K562 (cell line): ENCODE measurements at regions not wholly inside any gene's neighbourhood (a gene's known extent, or its start where the extent isn't known, plus 50 kb on each side); places are given as distances from the start of the nearest gene placed in this dataset.

Source experiments
- CBX8 ChIP-seq: fragments of 200-600 bp; sonication (generic); IDR thresholded peaks from 2 replicates; pipeline ENCODE4 v1.6.1; 2012; ENCODE audit warnings: borderline replicate concordance, mixed run types, low read depth, mild to moderate bottlenecking, moderate library complexity, mixed read lengths, low read length, control low read depth, inconsistent platforms; ENCODE audit not compliant: poor library complexity, severe bottlenecking; ENCODE audit errors: extremely low read depth
- EWSR1 ChIP-seq: fragments of 450-650 bp; IDR thresholded peaks from 2 replicates; pipeline ENCODE4 v1.6.1; 2018; ENCODE audit warnings: borderline replicate concordance, mild to moderate bottlenecking, low read depth, moderate library complexity; ENCODE audit not compliant: partially characterized antibody
- KDM2B ChIP-seq: fragments of 250-450 bp; sonication (Bioruptor Pico); IDR thresholded peaks from 2 replicates; pipeline ENCODE4 v1.8.0; 2021; ENCODE audit warnings: mild to moderate bottlenecking, moderate library complexity
- MAFK ChIP-seq: IDR thresholded peaks from 2 replicates; pipeline ENCODE4 v1.6.1; 2011; ENCODE audit warnings: low read length, improper control_type of control experiment
- PRPF4 ChIP-seq: fragments of 200-400 bp; formaldehyde crosslinking; IDR thresholded peaks from one replicate; pipeline ENCODE4 v1.6.1; 2017; ENCODE audit warnings: low read length, low read depth, mild to moderate bottlenecking; ENCODE audit not compliant: insufficient read depth, poor library complexity, severe bottlenecking
- PTBP1 ChIP-seq: fragments of 200-400 bp; formaldehyde crosslinking; IDR thresholded peaks from 2 replicates; pipeline ENCODE4 v1.6.1; 2017; ENCODE audit warnings: low read depth, low read length
- RFX5 ChIP-seq: IDR thresholded peaks from 2 replicates; pipeline ENCODE4 v1.6.1; 2011; ENCODE audit warnings: low read depth, mild to moderate bottlenecking, improper control_type of control experiment, low read length
- SRSF7 ChIP-seq: fragments of 200-400 bp; formaldehyde crosslinking; optimal IDR thresholded peaks from 2 replicates; pipeline ENCODE3; 2017; ENCODE audit warnings: mild to moderate bottlenecking, low read depth, low read length
- ZFX ChIP-seq: sonication (generic); formaldehyde crosslinking; IDR thresholded peaks from 2 replicates; pipeline ENCODE4 v1.8.0; 2022; ENCODE audit warnings: mild to moderate bottlenecking, missing genetic modification reagents, moderate library complexity
- ZNF121 ChIP-seq: sonication (generic); formaldehyde crosslinking; conservative IDR thresholded peaks from 2 replicates; pipeline ENCODE4 v1.8.0; 2022; ENCODE audit warnings: missing genetic modification reagents
- TF ChIP-seq, protein P1 (sequence below), 3 experiments: IDR thresholded peaks in 2 of 3; conservative IDR thresholded peaks in 1 of 3; 2 replicates each; pipeline ENCODE4 v1.5.1; 2011 to 2012; ENCODE audit warnings: low read length in 3 of 3, mild to moderate bottlenecking in 3 of 3, control low read depth in 2 of 3, improper control_type of control experiment in 1 of 3, inconsistent platforms in 1 of 3, low read depth in 1 of 3, mixed read lengths in 1 of 3, moderate library complexity in 1 of 3; ENCODE audit not compliant: insufficient read depth in 2 of 3
- TF ChIP-seq, protein P2 (sequence below): sonication (generic); formaldehyde crosslinking; IDR thresholded peaks from 2 replicates; pipeline ENCODE4 v1.9.0; 2022; ENCODE audit warnings: mild to moderate bottlenecking, missing genetic modification reagents

DNA sequence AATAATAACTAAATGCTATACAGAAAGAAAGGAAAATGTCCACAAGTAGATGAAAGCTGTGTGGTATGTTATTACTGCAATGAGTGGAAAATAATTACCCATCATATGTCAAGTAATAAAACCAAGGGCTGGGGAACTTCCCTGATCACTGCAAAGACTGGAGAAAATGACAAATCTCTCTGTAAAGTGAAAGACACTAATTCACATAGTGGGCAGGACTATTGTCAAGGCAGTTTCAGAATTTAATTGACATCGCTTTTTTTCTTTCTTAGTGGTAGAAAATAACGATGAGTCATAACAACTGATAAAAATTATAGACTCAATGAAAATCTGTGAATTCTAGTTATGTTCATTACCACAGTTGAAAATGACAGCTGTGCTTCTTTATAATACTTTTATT, 153.7 kb upstream of the ST6GALNAC5 start:
- TF ChIP-seq MAFK (no peak), SRSF7 (no peak), RFX5 (no peak), PTBP1 (no peak), ZNF121 (CRISPR knock-in tag) (no peak), ZFX (no peak), CBX8 (no peak), EWSR1 (no peak), PRPF4 (no peak), KDM2B (no peak)
- TF ChIP-seq, protein P1, sequence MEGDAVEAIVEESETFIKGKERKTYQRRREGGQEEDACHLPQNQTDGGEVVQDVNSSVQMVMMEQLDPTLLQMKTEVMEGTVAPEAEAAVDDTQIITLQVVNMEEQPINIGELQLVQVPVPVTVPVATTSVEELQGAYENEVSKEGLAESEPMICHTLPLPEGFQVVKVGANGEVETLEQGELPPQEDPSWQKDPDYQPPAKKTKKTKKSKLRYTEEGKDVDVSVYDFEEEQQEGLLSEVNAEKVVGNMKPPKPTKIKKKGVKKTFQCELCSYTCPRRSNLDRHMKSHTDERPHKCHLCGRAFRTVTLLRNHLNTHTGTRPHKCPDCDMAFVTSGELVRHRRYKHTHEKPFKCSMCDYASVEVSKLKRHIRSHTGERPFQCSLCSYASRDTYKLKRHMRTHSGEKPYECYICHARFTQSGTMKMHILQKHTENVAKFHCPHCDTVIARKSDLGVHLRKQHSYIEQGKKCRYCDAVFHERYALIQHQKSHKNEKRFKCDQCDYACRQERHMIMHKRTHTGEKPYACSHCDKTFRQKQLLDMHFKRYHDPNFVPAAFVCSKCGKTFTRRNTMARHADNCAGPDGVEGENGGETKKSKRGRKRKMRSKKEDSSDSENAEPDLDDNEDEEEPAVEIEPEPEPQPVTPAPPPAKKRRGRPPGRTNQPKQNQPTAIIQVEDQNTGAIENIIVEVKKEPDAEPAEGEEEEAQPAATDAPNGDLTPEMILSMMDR (IDR thresholded peaks at IDR 0.05 in 2 of 3, conservative IDR thresholded peaks at IDR 0.05 in 1 of 3; ENCODE audit: insufficient read depth in 2 of 3, low read depth in 1 of 3, low read length in 3 of 3), result no peak
- TF ChIP-seq, protein P2, sequence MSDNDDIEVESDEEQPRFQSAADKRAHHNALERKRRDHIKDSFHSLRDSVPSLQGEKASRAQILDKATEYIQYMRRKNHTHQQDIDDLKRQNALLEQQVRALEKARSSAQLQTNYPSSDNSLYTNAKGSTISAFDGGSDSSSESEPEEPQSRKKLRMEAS (CRISPR knock-in tag), result no peak
